CD4-positive, alpha-beta T cell treated with Interleukin-6 for 4 hours (primary cell): ENCODE measurements at regions not wholly inside any gene's neighbourhood (a gene's known extent, or its start where the extent isn't known, plus 50 kb on each side); places are given as distances from the start of the nearest gene placed in this dataset.

Experiments used
- DNase-seq: peaks from one replicate; pipeline ENCODE4 v3.0.0-alpha.2; 2020; ENCODE audit warnings: mixed read lengths

DNA sequence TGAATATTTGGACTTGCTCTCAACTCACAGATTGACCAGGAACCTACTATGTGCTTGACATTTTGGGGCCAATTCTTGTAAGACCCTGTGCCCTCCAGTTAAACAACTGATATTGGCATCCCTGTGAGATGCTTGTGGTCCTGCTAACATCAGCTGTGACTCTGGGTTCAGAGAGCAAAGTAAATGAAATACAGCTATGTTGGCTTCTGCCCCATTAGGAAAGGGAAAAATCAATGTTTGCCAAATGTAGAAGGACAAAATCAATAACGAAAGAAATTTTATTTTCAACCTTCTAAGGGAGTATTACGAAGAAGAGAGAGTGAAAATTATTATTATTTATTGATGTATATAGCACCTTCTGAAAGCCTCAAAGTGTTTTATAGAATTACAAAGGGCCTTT, 266.9 kb upstream of the ARID1B start:
- no peak for DNase-seq

DNA sequence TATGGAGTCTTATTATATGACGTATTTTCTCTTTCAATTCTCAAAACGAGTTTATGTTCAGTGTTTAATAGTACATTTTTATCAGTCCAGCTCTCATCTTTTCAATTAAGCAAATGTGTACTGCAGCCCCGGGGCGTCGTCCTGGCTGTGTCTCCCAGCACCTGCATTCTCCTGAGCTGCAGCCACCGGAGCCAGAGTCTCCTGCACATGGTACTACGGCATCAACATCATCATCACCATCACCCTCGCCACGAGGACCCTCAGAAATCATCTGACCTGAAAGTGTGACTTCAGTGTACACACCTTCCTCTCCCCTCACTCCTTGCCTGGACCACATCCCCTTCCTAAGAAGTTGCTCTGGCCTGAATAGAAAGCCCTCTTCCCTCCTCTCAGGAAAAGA, 267.7 kb upstream of the ARID1B start:
- DNase-seq, result no peak

DNA sequence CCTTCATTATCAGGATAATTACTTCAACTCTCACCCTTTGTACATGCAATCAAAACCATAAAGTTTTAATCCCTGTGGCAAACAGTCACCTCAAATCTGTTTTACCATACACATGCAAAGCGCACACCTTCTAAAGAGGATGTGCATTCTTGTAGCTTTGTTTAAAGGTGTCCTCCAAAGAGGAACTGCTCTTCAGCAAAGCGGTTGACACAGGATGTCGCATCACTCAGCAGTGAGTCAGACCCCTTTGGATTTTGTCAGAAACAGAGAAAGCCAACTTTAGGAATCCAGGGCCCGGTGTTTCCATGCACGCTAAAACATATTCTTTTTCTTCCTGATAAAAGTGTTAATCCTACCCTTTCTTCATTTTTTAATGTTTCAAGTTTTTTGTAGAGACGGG, 268.3 kb upstream of the ARID1B start:
- DNase-seq, result no peak

DNA sequence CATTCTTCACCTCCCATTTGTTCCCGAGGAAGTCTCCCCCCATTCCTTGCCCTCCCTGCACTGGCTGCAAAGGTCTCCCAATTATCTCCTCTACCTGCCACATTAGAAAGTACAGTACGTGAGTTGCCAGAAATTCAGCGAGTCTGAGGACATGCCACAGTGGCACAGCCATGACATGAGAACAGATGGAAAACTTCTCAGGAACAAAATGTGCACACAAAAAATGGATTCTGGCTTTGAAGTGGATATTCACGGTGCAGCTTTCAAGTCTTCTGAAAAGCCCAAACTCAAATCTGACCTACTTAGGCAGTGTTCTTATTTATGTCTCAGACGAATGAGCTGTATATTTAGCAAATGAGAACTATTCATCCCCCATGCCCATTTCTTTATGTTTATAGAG, 269.1 kb upstream of the ARID1B start:
- no peak for DNase-seq

DNA sequence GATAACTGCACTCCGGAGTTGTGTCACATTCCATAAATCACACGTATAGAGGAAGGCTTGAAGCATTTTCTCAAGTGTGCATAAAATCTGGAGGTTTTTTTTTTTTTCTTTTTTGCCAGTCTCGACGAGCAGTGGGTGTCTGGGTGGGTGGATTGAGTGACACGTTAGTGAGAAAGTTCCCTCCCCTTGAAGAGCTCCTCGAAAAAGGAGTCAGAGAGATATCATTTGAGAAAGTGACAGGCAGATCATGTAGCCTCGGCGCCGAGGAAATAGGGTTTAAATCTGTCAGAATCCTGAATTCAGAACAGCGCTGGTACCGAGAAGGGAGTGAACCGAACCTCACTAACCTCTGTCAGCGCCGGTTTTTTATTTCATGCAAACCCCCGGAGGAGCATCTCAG, 269.5 kb upstream of the ARID1B start:
- DNase-seq, result no peak

DNA sequence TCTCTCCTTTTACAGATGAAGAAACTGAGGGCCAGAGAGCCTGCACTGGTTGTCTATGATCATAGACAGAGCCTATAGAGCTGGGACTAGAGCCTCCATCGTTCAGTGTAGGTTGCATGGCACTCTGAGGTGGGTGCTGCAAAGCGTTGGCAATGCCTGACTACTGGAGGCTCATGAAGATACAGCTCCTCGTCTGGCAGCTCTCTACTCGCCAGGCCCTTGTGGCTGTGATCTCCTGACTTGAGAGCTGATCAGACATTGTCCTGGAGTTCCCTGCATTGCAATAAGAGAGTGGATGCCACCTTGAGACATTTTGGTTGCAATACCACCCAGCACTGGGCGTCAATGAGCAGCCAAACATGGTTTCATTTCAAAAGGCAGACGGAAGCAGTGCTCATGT, 270.1 kb upstream of the ARID1B start:
- DNase-seq, result no peak

DNA sequence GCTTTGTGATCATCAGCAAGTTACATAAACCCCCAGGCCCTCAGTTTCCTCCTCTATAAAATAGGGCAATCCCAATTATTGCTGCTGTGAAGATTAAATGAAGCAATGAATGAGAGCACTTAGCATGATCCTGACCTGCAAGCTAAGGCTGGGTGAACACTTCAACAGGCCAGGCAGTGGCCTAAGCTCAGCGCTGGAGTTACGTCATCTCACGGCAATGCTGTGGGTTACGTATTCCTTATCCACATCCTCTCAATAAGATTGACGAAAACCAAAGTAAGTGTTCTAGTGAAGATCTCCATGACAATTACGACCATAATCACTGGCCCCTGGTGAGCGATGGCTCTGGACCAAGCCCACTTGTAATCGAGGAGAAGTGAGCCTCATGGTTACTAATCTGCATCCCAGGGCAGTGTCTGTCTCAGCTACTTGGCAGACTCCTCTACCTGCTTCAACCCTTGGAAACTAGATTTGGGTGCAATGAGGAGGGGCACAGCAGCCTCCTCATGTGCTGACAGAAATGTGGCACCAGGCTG, 274.1 kb upstream of the ARID1B start:
- DNase-seq, result no peak

DNA sequence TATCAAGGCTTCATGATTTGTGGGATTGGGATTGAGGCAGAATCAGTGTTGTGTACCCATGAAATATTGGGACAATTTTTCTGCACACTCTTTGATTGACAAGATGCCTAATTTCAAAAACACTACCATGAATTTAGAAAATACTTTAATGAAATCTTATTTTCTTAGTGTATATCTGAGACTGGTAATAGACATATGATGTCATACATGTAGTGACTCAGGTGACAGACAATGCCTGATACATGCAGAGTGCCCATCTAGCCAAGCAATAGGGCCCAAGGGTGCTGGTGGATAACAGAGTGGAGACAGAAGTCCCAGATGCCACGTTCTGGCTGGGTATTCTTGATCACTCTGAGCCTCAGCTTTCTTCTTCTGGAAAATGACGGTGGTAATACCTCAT, 279.6 kb upstream of the ARID1B start:
- DNase-seq, result no peak

DNA sequence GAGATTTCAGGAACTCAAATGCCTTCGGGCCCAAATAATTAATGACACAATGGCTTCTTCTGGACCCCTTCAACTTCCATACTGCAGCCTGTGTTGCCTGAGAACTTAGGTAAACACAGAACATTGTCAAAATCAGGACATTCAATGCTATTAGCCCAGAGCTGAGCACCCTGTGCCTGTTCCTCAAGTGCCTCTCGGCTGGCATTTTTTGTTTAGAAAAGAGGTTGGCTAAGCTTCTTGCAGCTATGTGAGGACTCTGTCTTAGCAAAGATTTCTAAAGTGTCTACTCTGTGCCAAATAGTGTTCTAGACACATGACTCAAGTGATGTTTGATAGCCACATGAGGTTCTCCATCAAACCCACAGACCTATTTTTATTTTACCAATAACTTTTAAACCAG, 289.3 kb upstream of the ARID1B start:
- DNase-seq, result no peak

DNA sequence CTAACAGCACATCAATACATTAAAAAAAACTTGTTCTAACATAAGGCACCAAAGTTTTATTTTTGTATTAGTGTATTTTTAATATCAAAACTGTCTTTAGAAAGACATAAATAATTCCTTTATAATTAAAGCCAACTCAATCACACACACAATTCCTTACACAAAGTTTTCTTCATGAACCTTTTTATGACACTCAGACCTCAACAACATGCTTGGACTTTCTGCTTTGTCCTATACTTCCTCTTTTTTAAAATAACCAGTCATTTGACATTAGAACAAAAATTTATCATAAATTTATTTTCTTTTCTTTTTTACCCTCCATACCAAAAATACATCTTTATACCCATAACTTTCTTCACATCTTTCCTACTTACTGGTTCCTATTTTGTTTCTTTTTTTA, 292.0 kb upstream of the ARID1B start:
- DNase-seq, result no peak

DNA sequence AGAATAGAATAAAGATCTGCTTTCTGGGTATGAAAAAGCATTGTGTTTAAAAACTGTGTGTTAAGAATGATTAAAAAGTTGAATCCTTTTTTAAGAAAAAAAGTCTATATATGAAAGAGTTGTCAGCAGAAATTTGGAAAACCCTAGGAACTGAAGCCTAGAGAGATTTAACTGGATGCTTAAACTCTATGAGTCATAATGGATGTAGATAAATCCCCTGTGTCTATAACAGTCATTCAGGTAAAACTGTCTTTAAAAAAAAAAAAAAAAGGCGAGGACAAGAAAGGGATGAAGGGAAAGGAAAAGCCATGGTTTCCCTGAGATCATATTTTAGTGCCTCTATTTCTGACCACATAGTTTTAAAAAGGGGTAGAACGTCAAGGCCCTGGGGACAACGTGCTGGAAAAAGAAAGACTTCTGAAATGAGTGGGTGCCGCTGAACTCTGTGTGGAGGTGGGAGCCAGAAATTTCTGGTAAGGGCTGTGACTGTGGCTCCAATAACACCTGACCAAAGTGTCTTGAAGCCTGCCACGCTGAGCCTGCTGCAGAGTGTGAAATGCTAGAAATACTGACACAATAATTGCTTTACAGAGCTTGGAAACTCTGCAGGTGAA, 302.6 kb upstream of the ARID1B start:
- DNase-seq, result no peak

DNA sequence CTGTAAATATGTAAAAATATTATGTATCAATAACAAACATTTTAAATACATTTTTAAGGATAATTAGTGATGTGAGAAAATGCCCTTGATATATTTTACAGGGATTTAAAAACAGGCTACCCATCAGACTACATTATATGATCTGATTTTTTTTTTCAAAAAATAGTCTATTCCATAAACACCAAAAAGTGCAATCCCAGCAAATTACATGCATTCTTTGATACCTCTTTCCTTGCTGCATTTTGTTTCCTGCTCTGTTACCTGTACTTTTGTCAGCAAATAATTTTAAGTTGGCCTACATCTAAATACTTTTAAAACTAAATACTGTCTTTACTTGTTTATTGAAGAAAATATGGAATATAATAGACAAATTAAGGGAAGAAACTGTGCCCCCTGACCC, 306.2 kb upstream of the ARID1B start:
- no peak for DNase-seq

DNA sequence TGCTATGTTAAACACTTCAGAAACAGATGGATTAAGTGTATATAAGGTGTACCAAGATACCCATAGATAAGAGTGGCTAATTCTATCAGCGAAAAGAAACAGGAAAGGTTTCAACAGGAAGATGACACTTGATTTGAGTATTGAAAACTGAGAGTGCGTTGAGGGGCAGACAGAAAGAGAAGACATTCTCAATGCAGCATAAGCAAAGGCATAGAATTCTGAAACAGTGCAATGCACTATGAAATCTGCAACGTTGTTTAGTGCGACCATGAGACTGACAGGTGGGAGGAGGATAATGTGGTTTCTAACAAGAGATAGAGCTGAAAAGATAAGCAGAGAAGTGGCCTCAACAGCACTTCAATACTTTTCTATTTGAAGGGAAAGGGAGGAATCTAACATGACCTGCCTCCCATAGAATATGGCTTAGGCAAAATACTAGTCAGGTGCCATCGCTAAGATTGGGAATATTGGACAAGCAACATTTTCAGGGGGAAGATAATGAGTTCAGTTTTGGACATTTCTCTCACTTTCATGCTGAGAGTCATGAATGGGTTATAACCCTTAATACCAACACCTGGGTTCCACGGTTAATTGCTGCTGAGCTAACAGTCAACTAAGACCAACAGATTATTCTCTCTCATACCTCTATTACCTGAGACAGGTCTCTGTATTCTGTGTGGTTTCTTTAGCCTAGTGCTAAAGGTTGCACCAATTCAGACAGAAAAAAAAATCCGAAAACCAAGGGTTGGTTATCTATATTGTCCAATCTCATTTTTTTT, 312.9 kb upstream of the ARID1B start:
- DNase-seq, result no peak

DNA sequence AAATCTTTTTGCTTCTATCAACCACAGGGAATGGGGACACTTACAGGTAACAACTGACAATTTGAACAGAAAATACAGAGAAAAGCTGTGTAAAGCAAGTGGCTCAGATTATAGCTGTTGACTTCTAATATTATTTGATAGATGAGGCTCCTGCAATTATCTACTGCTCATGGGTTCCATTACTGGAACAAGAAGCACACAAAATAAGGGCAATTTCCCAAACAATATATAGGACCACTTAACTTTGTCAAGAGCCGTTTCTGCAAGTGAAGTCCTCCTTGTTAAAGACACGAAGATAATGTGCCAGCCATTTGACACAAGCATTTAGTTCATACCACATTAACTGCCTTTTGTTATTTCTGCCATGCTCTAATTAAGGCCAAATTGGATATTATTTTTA, 315.5 kb upstream of the ARID1B start:
- DNase-seq, result no peak

DNA sequence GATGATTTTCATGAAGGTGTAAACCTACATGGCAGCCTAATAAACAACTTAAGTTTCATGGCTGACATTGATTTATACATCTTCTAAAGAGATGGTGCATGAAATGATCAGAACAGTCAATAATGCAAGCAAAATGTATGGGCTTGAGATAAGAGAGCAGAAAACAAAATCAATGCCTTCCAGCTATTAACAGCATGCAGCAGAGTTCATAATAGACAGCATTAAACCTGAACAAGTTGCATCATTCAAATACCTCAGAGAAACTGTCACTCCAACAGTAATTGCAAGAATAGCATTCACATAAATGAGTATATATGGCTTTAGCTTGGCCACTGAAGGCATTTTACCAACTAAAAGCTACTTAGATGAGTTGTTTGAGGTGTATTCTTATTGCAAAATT, 319.6 kb upstream of the ARID1B start:
- no peak for DNase-seq

DNA sequence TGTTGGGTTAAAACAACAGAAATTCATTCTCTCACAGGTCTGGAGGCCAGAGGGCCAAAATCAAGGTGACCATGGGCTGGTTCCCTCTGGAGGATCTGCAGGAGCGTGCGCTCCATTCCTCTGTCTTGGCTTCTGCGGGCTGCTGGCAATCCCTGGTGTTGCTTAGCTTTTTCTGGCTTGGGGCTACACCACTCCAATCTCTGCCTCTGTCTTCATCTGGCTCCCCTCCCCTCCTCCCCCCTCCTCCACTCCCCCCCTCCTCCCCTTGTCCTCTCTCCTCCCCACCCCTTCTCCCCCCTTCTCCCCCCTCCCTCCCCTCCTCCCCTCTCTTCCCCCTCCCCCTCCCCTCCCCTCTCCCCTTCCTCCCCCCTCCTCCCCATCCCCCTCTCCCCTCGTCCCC, 321.3 kb upstream of the ARID1B start:
- DNase-seq, result no peak

DNA sequence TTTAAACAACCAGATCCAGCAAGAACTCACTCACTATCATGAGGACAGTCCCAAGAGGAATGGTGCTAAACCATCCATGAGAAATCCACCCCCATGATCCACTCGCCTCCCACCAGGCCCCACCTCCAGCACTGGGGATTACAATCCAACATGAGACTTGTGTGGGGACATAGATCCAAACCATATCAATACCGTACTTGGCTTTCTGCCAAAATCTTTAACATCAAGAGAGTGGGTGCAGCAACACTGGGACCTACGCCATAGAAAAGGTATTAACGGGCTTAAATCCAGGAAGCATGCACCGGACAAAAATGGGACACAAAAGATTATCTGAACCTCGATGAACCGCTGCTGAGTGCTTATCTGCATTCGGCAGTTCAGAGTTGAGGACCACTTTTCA, 322.3 kb upstream of the ARID1B start:
- no peak for DNase-seq

DNA sequence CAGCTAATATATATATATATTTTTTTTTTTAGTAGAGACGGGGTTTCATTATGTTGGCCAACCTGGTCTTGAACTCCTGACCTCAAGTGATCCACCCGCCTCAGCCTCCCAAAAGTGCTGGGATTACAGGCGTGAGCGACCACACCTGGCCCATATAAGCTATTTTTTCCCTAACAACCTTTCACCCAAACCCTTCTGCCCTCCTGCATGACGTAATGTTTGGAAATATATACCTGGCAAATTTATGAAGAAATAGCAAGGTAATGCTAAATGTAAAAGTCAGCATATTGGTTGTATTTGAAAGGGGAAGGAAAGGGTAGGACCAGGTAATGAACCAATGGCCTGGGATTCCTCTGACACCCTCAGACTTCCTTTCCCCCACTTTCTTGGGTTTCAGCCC, 325.5 kb upstream of the ARID1B start:
- DNase-seq, result no peak

DNA sequence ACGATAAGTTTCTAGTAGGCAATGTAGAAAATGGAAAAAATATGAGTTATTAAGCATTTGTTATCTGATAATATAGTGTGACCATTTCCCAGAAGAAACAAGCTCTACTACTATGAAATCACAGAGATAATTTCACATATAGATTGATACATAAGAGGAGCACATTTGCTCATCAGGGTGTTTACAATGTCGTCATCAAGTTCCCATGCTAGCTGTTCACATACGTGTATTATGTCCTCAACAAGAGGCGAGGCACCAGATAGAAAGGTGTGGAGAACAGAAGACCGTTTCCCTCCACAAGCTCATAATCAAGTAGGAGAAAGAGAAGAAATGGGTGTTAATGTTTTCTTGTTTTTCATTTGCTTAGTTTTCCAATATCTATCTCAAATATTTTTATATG, 326.1 kb upstream of the ARID1B start:
- no peak for DNase-seq

DNA sequence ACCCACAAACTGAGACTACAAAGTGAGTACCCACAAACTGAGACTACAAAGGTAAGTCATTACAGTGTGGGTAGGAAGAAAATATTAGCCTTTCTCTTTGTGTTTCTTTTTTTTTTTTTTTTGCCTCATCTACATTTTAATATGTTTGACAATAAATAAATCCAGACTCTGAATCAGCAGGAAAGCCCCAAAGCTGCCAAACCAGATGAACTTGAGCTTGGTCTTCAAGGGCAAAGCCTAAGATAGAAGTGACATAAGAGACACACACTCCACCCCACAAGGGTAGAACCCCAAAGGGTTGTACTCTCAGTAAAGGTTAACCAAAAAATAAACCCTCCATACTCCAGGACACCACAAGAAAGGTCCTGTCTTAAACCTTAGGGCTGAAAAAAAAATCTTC, 326.8 kb upstream of the ARID1B start:
- DNase-seq, result no peak

DNA sequence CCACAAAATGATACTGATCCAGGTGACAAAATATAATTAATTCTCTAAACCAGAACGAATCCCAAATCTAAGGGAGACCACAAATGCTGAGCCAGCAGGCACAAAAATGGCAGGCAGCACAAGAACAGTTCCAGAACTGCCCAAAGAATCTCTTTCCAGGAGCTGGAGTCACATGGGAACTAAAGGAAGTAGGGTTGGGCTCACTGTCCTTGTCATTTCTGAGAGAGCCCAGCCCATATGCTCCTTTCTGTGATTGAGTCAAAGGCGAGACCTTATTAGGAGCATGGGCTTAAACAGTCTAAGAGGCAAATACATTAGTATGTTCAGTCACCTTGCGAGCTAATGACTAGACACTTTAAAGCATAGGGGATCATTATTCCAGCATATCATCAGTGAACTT, 327.6 kb upstream of the ARID1B start:
- DNase-seq, result no peak

DNA sequence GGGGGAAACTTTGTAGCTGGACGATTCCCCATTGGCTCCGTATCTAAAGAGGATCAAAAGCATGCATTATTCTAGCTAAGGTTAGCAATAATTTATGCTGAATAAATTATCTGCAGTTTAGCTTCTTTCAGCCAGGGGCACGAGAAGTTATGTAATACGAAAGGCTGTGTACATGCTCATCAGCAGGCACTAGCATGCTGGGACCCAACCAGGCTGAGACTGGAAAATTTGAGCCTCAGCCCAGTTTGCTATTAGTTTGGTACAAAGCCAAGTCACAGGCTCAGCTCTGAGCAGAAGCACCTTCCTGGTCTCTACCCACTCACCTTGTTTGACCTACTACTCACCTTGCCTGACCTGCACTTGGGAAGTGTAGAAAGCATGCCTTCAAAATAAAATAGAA, 328.1 kb upstream of the ARID1B start:
- DNase-seq, result no peak

DNA sequence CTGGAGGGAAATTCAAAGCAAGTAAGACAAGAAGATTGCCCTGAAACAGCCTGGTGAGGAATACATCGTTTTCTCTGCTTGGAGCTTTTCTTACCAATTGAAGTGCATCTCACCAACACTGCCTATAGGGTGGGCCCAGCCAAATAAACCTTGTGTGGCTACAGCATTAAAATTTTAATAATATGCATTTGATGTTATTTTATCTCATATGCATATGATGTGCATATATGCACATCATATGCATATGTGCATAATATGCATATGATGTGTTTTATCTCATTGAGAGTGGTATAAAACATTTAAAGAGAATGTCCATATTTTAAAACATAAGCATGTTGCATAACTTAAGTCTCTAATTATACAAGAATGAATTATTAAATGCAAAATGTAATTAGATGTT, 328.6 kb upstream of the ARID1B start:
- DNase-seq, result no peak

DNA sequence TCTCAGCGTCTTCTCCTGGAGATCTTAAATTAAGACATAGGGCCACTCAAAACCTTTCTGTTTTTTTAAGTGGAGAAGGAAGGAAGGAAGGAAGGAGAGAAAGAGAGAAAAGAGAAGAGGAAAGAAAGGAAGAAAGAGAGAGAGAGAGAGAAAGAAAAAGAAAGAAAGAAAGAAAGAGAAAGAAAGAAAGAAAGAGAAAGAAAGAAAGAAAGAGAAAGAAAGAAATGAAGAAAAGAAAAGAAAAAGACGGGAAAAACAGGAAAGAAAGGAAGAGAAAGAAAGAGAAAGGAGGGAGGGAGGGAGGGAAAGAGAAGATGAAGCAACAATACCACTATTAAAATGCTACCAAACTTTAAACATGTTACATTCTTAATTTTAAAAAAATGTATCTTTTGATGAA, 336.5 kb upstream of the ARID1B start:
- DNase-seq, result no peak
